GM12878 (cell line): ENCODE measurements at regions not wholly inside any gene's neighbourhood (a gene's known extent, or its start where the extent isn't known, plus 50 kb on each side); places are given as distances from the start of the nearest gene placed in this dataset.

Experiments
- ATAC-seq: fragments of 200-7000 bp; cut with Tn5 transposase; 3 replicates; pipeline ENCODE4 v1.9.1; 2020; ENCODE audit warnings: mild to moderate bottlenecking, moderate library complexity
- BruUV-seq: library from RNA; stranded (reverse); fragments of 400-500 nt; replicated peaks from 2 replicates; lab custom pipeline; 2021; lab: Mats Ljungman, UMichigan
- CTCF ChIA-PET: fragments of 300-600 bp; sonication (Branson Sonifier 250); formaldehyde crosslinking; extraction: SDS; loops from one replicate; lab custom pipeline; 2021; ENCODE audit warnings: inconsistent platforms; lab: Yijun Ruan, JAX
- POLR2A ChIA-PET: fragments of 350-600 bp; formaldehyde crosslinking; extraction: SDS; loops from one replicate; lab custom pipeline; 2021; ENCODE audit warnings: inconsistent platforms; lab: Charles Lee
- RAD21 ChIA-PET: fragments of 300-600 bp; sonication (Branson Sonifier 250); formaldehyde crosslinking; loops from one replicate; lab custom pipeline; 2023; ENCODE audit warnings: antibody characterized with exemption; ENCODE audit not compliant: unreplicated experiment; lab: Charles Lee
- SMC1A ChIA-PET: fragments of 300-600 bp; sonication (Branson Sonifier 250); formaldehyde crosslinking; loops from one replicate; lab custom pipeline; 2023; ENCODE audit not compliant: unreplicated experiment, uncharacterized antibody; lab: Charles Lee
- DNase-seq: peaks from one replicate; pipeline ENCODE4 v3.0.0-alpha.2; 2011; ENCODE audit warnings: low read depth, low spot score
- FAIRE-seq: peaks from 3 replicates; lab custom pipeline; 2011; peaks lifted over from hg19 to GRCh38; lab: Jason Lieb, UNC
- H2AFZ ChIP-seq: 2 replicates; pipeline ENCODE4 v1.6.0; 2011; ENCODE audit warnings: low read depth, low read length, control low read depth; ENCODE audit not compliant: control insufficient read depth
- H3K27ac ChIP-seq: 2 replicates; pipeline ENCODE4 v1.5.1; 2011; ENCODE audit warnings: control low read depth; ENCODE audit not compliant: control insufficient read depth, insufficient read depth
- H3K27me3 ChIP-seq, 2 experiments: replicated peaks in 1 of 2; 2 replicates each; pipeline versions ENCODE4 v1.6.0 to v1.6.1; 2011; ENCODE audit warnings: low read length in 1 of 2; ENCODE audit not compliant: control insufficient read depth in 2 of 2, insufficient read depth in 2 of 2
- H3K36me3 ChIP-seq, 2 experiments: 2 replicates each; pipeline ENCODE4 v1.5.1; 2011; ENCODE audit warnings: low read length in 1 of 2; ENCODE audit not compliant: control insufficient read depth in 2 of 2, insufficient read depth in 2 of 2
- H3K4me1 ChIP-seq: 2 replicates; pipeline ENCODE4 v1.6.1; 2011; ENCODE audit warnings: mild to moderate bottlenecking, low read length, moderate library complexity, mixed read lengths; ENCODE audit not compliant: control insufficient read depth, insufficient read depth
- H3K4me2 ChIP-seq: 2 replicates; pipeline ENCODE4 v1.6.0; 2011; ENCODE audit warnings: control low read depth; ENCODE audit not compliant: control insufficient read depth, insufficient read depth
- H3K4me3 ChIP-seq: fragments of 200-600 bp; sonication (generic); 2 replicates; pipeline ENCODE4 v1.5.1; 2016
- H3K79me2 ChIP-seq: 2 replicates; pipeline ENCODE4 v1.6.0; 2011; ENCODE audit warnings: low read length; ENCODE audit not compliant: control insufficient read depth, insufficient read depth
- H3K9ac ChIP-seq: 2 replicates; pipeline ENCODE4 v1.8.0; 2011; ENCODE audit warnings: low read length, control low read depth, mixed read lengths; ENCODE audit not compliant: control insufficient read depth, insufficient read depth
- H3K9me3 ChIP-seq: replicated peaks from 3 replicates; pipeline ENCODE4 v1.5.1; 2011; ENCODE audit warnings: mild to moderate bottlenecking, low read length; ENCODE audit not compliant: control insufficient read depth, insufficient read depth
- H4K20me1 ChIP-seq: 2 replicates; pipeline ENCODE4 v1.6.0; 2011; ENCODE audit not compliant: control insufficient read depth, insufficient read depth
- ATF2 ChIP-seq: IDR thresholded peaks from 2 replicates; pipeline ENCODE4 v1.6.1; 2012; ENCODE audit warnings: low read length, inconsistent platforms
- ATF7 ChIP-seq: fragments of 450-650 bp; IDR thresholded peaks from 2 replicates; pipeline ENCODE4 v1.6.1; 2016; ENCODE audit warnings: low read depth, mild to moderate bottlenecking
- CBFB ChIP-seq: IDR thresholded peaks from 2 replicates; pipeline ENCODE4 v1.6.1; 2016; ENCODE audit warnings: antibody characterized with exemption, low read depth
- CBX3 ChIP-seq: fragments of 200-600 bp; sonication (generic); IDR thresholded peaks from 2 replicates; pipeline ENCODE4 v1.6.1; 2016; ENCODE audit warnings: low read depth, borderline replicate concordance
- CBX5 ChIP-seq: sonication (generic); IDR thresholded peaks from 2 replicates; pipeline ENCODE4 v1.6.1; 2016; ENCODE audit warnings: low read depth, moderate library complexity, mild to moderate bottlenecking, inconsistent platforms
- EGR1 ChIP-seq, 2 experiments: IDR thresholded peaks; 1 replicate in 1 of 2; 2 replicates in 1 of 2; pipeline ENCODE4 v1.6.1; 2011 to 2012; ENCODE audit warnings: low read depth in 2 of 2, low read length in 2 of 2, borderline replicate concordance in 1 of 2, mild to moderate bottlenecking in 1 of 2, moderate library complexity in 1 of 2
- FOS ChIP-seq: IDR thresholded peaks from 3 replicates; pipeline ENCODE4 v1.6.1; 2011; ENCODE audit warnings: borderline replicate concordance; ENCODE audit not compliant: insufficient read length; ENCODE audit errors: extremely low read depth
- IRF3 ChIP-seq: fragments of 450-650 bp; IDR thresholded peaks from 2 replicates; pipeline ENCODE4 v1.6.1; 2014; ENCODE audit warnings: mild to moderate bottlenecking
- KAT2A ChIP-seq: conservative IDR thresholded peaks from 2 replicates; pipeline ENCODE4 v1.6.1; 2011; ENCODE audit warnings: low read depth, low read length; ENCODE audit not compliant: control insufficient read depth
- MTA2 ChIP-seq: fragments of 450-650 bp; IDR thresholded peaks from 2 replicates; pipeline ENCODE4 v1.6.1; 2016; ENCODE audit warnings: low read depth, mild to moderate bottlenecking, moderate library complexity
- NFYB ChIP-seq: IDR thresholded peaks from 2 replicates; pipeline ENCODE4 v1.6.1; 2011; ENCODE audit warnings: low read depth, mild to moderate bottlenecking, low read length, improper control_type of control experiment, moderate library complexity; ENCODE audit not compliant: insufficient read depth
- POLR2AphosphoS2 ChIP-seq: IDR thresholded peaks from 2 replicates; pipeline ENCODE4 v1.6.1; 2011; ENCODE audit warnings: low read depth, mild to moderate bottlenecking, low read length, improper control_type of control experiment, moderate library complexity
- RFX5 ChIP-seq: IDR thresholded peaks from 2 replicates; pipeline ENCODE4 v1.6.1; 2011; ENCODE audit warnings: low read depth, low read length, improper control_type of control experiment
- SREBF2 ChIP-seq: IDR thresholded peaks from 2 replicates; pipeline ENCODE4 v1.6.1; 2012; ENCODE audit warnings: mild to moderate bottlenecking, low read length
- WGBS: methylation state at CpG from one replicate; pipeline ENCODE4 v1.1.6; 2016; ENCODE audit warnings: low lambda C conversion rate; ENCODE audit not compliant: insufficient replicate concordance, insufficient coverage; ENCODE audit errors: missing lambda C conversion rate; 5-methylcytosine and 5-hydroxymethylcytosine counted together
- in situ Hi-C: fragments of 300-500 bp; cut with MboI; formaldehyde crosslinking; loops from 9 replicates; pipeline ENCODE4 v1.14.3; 2018; ENCODE audit warnings: mixed read lengths
- intact Hi-C: fragments of 100-400 bp; cut with micrococcal nuclease; formaldehyde crosslinking; loops from one replicate; pipeline ENCODE4 v1.14.2; 2022; ENCODE audit not compliant: unreplicated experiment

- no peak overlapping the region for H3K4me2 ChIP-seq
- H3K4me1 ChIP-seq: no peaks in the 10 kb centered on the region
- FAIRE-seq (no peak), ATAC-seq (no peak), DNase-seq (no peak)
- intact Hi-C loops: loop anchor here (5.0 kb wide), 1 partner anchor 179 kb away; no protein-coding TSS in a partner anchor
- RAD21 ChIA-PET: interaction anchor here (1.4 kb wide), 1 partner anchor 178 kb away, joined by 5 read pairs; no protein-coding TSS in a partner anchor
- no peaks in the 10 kb centered on the region for H4K20me1 ChIP-seq
- no peaks in the 10 kb centered on the region for H3K79me2 ChIP-seq
- H3K36me3 ChIP-seq: no peaks in the 10 kb centered on the region
- BruUV-seq: no TSS peak
- POLR2A ChIA-PET: no interaction called here
- TF ChIP-seq FOS: no peak
- TF ChIP-seq ATF2: no peak
- no peak for TF ChIP-seq CBX3
- H3K27ac ChIP-seq: no peak overlapping the region
- no peaks in the 10 kb centered on the region for H3K9me3 ChIP-seq
- in situ Hi-C loops: no loop called here
- WGBS: 62% methylated on average over 2 of the region's 2 CpGs
- SMC1A ChIA-PET: interaction anchor here (1.1 kb wide), 1 partner anchor 179 kb away, joined by 5 read pairs; no protein-coding TSS in a partner anchor
- H3K9ac ChIP-seq: no peak overlapping the region
- no peak overlapping the region for H2AFZ ChIP-seq
- CTCF ChIA-PET: interaction anchor here (0.7 to 2.5 kb wide), 7 partner anchors 10 to 824 kb away, joined by 3 to 16 read pairs (median 3); no protein-coding TSS in a partner anchor
- no peak overlapping the region for H3K4me3 ChIP-seq
- H3K27me3 ChIP-seq: no peaks in the 10 kb centered on the region; a peak in 1 of 4 replicates
Observed at GRCh38 chr15:29926083-29926388, 103.8 kb upstream of the TJP1 start.

- Histone ChIP-seq H3K9me3 (no peaks in the 10 kb centered on the region), H4K20me1 (no peaks in the 10 kb centered on the region), H3K4me3 (no peak overlapping the region), H3K27me3 (no peaks in the 10 kb centered on the region; a peak in 1 of 4 replicates), H3K79me2 (no peaks in the 10 kb centered on the region), H3K4me2 (no peak overlapping the region), H2AFZ (no peak overlapping the region), H3K9ac (no peak overlapping the region), H3K36me3 (no peaks in the 10 kb centered on the region), H3K27ac (no peak overlapping the region), H3K4me1 (no peaks in the 10 kb centered on the region)
- peak; percentile 77 for ATAC-seq
- intact Hi-C loops: loop anchor here (5.0 kb wide), 1 partner anchor 178 kb away; no protein-coding TSS in a partner anchor
- no TSS peak for BruUV-seq
- FAIRE-seq: no peak
- in situ Hi-C loops: no loop called here
- CTCF ChIA-PET: interaction anchor here (0.7 to 2.5 kb wide), 7 partner anchors 10 to 823 kb away, joined by 3 to 16 read pairs (median 3); no protein-coding TSS in a partner anchor
- SMC1A ChIA-PET: interaction anchor here (1.1 kb wide), 1 partner anchor 178 kb away, joined by 5 read pairs; no protein-coding TSS in a partner anchor
- no peak for DNase-seq
- WGBS: 9% methylated on average over 5 of the region's 5 CpGs
- POLR2A ChIA-PET: no interaction called here
- RAD21 ChIA-PET: interaction anchor here (1.4 kb wide), 1 partner anchor 178 kb away, joined by 5 read pairs; no protein-coding TSS in a partner anchor
- no peak for TF ChIP-seq KAT2A
- TF ChIP-seq RFX5: no peak
- TF ChIP-seq NFYB: no peak
- no peak for TF ChIP-seq ATF7
- no peak for TF ChIP-seq CBFB
- no peak for TF ChIP-seq MTA2
- no peak for TF ChIP-seq POLR2AphosphoS2
- no peak for TF ChIP-seq EGR1 (IDR thresholded peaks at IDR 0.05; ENCODE audit: borderline replicate concordance in 1 of 2, low read depth in 2 of 2, low read length in 2 of 2)
- TF ChIP-seq SREBF2: no peak
- TF ChIP-seq CBX5: no peak
- no peak for TF ChIP-seq IRF3
Observed at GRCh38 chr15:29925227-29926082, 103.2 kb upstream of the TJP1 start.
